Colonic mucosa (tissue), 4 donors: ENCODE measurements at regions not wholly inside any gene's neighbourhood (a gene's known extent, or its start where the extent isn't known, plus 50 kb on each side); places are given as distances from the start of the nearest gene placed in this dataset.

Source experiments
- DNase-seq: peaks from one replicate; pipeline ENCODE4 v3.0.0-alpha.2; 2020
- H3K27ac ChIP-seq: fragments of 200-600 bp; one replicate; pipeline ENCODE4 v1.8.0; 2021
- H3K27me3 ChIP-seq: fragments of 200-600 bp; one replicate; pipeline ENCODE4 v1.8.0; 2021
- H3K36me3 ChIP-seq: fragments of 200-600 bp; one replicate; pipeline ENCODE4 v1.8.0; 2021
- H3K4me1 ChIP-seq: fragments of 200-600 bp; one replicate; pipeline ENCODE4 v1.8.0; 2021; ENCODE audit warnings: mild to moderate bottlenecking
- H3K4me3 ChIP-seq: fragments of 200-600 bp; one replicate; pipeline ENCODE4 v1.8.0; 2021
- H3K9ac ChIP-seq, 2 donors: one replicate each; pipeline ENCODE4 v1.7.0; 2013; ENCODE audit warnings: control low read depth in 2 of 2, low read depth in 2 of 2, low read length in 2 of 2
- H3K9me3 ChIP-seq: fragments of 200-600 bp; one replicate; pipeline ENCODE4 v1.8.0; 2021
- CTCF ChIP-seq: fragments of 200-600 bp; IDR thresholded peaks from one replicate; pipeline ENCODE4 v1.8.0; 2022; ENCODE audit warnings: antibody characterized with exemption, mild to moderate bottlenecking
- intact Hi-C: fragments of 100-400 bp; cut with DNase I; formaldehyde crosslinking; loops from one replicate; pipeline ENCODE4 v1.14.1; 2022
- donor health status: healthy.
- donor health status: DM: no; HTN: no; CAD: no.
- donor health status: DM: no; HTN: no; CAD: no.

GRCh38 chr9:118938581-118938980 is 430.7 kb downstream of the BRINP1 start:
- Histone ChIP-seq H3K27ac (no peak overlapping the region), H3K9me3 (no peaks in the 10 kb centered on the region), H3K36me3 (no peaks in the 10 kb centered on the region), H3K9ac (no peak overlapping the region), H3K27me3 (no peaks in the 10 kb centered on the region), H3K4me3 (no peak overlapping the region), H3K4me1 (no peaks in the 10 kb centered on the region)
- no peak for TF ChIP-seq CTCF
- intact Hi-C loops = no loop called here
- no peak for DNase-seq

GRCh38 chr9:118940473-118940872 is 428.8 kb downstream of the BRINP1 start:
- intact Hi-C loops = no loop called here
- no peak for TF ChIP-seq CTCF
- no peak overlapping the region for H3K27ac ChIP-seq
- no peaks in the 10 kb centered on the region for H3K4me1 ChIP-seq
- H3K27me3 ChIP-seq = no peaks in the 10 kb centered on the region
- no peaks in the 10 kb centered on the region for H3K36me3 ChIP-seq
- H3K9ac ChIP-seq = no peak overlapping the region
- H3K4me3 ChIP-seq = no peak overlapping the region
- DNase-seq = no peak
- no peaks in the 10 kb centered on the region for H3K9me3 ChIP-seq

DNA sequence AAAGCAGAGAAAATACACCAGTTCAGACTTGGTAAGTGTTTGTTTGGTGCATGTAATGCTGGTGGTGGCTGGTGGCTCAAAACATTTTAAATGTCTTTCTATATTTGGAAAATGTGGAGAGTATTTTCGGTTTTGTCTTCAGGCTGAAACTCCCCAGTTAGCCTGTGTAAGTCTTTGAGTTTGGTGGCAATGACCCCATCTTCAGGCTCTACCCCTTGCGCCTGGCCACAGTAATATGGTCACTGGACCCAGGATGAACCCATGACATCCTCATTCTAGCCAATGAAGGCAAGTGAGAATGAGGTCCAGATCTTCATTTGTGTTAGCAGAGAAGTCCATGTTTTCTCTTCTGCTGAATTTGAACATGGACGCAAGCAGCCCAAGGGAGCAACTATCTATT is 422.6 kb downstream of the BRINP1 start:
- no peaks in the 10 kb centered on the region for H3K9me3 ChIP-seq

DNA sequence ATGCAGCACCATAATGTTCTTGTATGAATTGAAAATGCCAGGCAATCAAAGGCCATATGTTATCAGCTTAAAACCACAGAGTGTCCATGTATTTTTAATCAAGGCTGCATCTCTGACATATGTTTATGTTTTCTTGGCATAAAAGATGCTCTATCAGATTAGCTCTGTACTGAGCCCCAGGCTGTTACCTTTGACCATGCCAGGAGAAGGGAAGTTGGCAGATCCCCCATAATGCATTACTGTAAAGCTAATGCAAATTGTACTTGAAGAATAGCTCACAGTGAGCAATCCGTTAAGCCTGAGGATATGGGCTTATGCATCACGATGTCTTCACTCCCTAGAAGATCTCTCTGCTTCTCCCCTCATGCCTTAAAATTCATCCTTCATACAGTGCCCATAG is 414.4 kb downstream of the BRINP1 start:
- no peak for TF ChIP-seq CTCF
- H3K27ac ChIP-seq = no peak overlapping the region
- H3K36me3 ChIP-seq = no peaks in the 10 kb centered on the region
- H3K9me3 ChIP-seq = no peaks in the 10 kb centered on the region
- no peak overlapping the region for H3K4me3 ChIP-seq
- intact Hi-C loops = no loop called here
- no peak overlapping the region for H3K9ac ChIP-seq
- H3K27me3 ChIP-seq = no peaks in the 10 kb centered on the region
- no peaks in the 10 kb centered on the region for H3K4me1 ChIP-seq
- no peak for DNase-seq

More for the DNA sequence above, 422.6 kb downstream of the BRINP1 start:
- Histone ChIP-seq H3K27ac (no peak overlapping the region), H3K36me3 (no peaks in the 10 kb centered on the region), H3K27me3 (no peaks in the 10 kb centered on the region), H3K4me3 (no peak overlapping the region), H3K4me1 (no peaks in the 10 kb centered on the region), H3K9ac (no peak overlapping the region)
- no peak for DNase-seq
- no peak for TF ChIP-seq CTCF
- intact Hi-C loops = no loop called here

GRCh38 chr9:118957585-118957984 is 411.6 kb downstream of the BRINP1 start:
- Histone ChIP-seq H3K27ac (no peak overlapping the region), H3K36me3 (no peaks in the 10 kb centered on the region)

More at GRCh38 chr9:118957585-118957984, 411.6 kb downstream of the BRINP1 start:
- H3K27me3 ChIP-seq = no peaks in the 10 kb centered on the region
- no peaks in the 10 kb centered on the region for H3K9me3 ChIP-seq
- H3K4me3 ChIP-seq = no peak overlapping the region
- no peaks in the 10 kb centered on the region for H3K4me1 ChIP-seq
- TF ChIP-seq CTCF = no peak
- DNase-seq = no peak
- H3K9ac ChIP-seq = no peak overlapping the region
- intact Hi-C loops = no loop called here
